ENCODE measurements at regions not wholly inside any gene's neighbourhood (a gene's known extent, or its start where the extent isn't known, plus 50 kb on each side); places are given as distances from the start of the nearest gene placed in this dataset.

DNA sequence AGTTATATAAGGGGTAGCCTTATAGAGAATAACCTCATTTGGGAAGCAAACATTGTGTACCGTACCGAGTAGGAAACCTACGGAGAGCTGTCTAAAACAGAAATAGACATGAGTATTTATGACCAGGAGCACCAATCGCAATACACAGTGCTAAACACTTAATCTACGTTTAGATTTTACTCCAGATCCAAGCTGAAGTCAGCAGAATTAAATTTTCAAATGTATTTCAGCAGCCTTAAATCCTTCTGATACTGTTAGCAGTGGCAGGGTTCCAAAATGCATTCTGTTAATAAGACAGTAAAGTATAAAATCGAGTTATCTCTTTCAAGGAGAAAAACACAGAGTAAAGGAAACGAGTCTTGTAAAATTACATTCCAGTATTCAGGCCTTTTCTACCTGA is 118.1 kb upstream of the ZNF521 start:
- DNase-seq: no peak

DNA sequence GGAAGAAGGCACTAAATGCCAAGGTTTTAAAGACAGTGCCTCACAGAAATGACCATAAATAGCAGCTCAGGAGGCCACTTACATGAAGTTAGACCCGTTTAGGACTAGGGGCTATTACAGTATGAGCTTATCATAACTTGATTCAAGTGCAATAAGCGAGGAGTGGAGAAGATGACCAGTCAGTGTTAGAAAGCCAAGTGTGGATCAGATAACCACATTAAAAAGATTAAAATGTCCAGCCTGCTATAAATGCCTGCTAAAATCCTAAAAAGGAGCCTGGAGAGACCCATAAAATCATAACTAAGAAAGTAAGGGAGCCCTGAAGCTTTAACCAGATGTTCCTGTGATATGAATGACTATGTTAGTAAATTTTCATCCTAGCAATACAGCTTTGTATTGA is 117.5 kb upstream of the ZNF521 start:
- no peak for DNase-seq

DNA sequence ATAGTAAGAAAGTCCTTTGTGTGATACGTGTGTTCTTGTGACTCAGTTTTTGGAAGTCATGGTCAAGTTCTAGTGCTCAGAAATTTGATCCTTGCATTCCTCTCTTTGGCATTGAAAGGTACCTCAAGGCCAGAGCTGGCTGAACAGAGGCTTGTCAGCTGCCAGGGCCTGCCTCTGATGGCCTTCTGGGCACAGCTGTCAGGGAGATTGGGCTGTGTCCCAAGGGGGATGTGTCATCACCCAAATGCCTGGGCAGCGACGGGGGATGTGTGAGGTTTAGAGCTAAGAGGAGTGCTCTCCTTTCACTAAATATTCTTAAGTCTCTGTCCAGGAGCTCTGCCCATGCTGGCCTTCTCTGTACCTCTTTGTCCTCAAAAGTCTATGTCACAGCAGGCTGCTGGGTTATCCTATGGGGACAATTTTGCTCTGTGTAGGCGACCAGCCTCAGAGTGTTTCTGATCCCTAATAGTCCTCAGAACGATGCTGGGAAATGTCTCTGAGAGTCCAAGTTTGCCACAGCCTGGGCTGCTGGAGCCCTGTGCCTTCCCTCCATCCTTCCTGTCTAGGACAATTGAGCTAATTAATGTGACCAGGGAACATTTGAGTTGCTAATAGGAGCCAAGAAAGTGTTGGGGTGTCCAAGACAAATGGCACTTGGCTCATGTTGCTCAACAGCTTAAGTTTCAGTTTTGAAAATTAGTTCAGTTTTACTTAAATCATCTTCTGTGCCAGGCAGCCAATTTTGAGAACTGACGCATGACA is 115.4 kb upstream of the ZNF521 start:
- no peak for DNase-seq

DNA sequence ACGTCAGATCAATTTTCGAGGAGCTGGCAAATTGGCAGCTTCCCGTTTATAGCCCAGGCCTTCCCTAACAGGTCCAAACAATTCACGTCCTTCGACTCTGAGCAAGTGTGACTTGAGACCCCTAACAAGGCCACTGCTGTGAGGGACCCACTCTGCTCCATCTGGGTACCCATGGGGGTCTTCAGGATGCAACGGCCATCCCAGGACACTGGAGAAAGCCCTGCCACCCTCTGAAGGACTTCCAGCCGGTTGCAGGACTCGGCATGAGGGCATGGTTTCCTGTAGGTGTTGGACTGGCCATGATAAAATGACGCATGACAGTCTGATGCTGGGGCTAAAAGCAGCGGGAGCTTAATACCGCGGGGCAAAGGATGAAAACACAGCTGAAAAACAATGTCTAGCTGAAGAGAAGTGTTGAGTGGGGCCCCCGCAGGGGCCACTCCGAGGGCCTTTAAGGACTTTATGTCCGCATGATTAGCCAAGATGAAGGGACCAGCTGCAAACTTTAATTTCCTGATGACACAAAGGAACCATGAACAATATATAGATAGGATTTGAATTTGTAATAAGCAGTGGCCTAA is 113.3 kb upstream of the ZNF521 start:
- no peak for DNase-seq

DNA sequence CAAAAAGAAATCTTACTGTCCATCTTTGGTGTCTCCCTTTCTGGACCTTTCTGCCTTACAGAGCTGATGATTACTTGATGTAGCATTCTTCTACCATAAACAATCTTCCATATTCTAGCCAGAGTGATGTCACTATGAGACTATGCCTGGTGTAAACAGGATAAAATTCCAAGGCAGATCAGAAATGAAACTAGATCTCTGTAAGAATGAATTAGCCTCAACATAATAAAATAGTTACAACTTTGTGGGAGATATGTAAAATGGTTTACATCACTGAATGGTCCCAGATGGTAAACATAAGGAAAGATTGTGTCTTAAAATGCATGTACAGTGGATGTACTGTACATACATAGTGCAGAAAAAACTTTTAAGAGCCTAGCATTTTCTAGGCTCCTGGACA is 112.3 kb upstream of the ZNF521 start:
- no peak for DNase-seq

DNA sequence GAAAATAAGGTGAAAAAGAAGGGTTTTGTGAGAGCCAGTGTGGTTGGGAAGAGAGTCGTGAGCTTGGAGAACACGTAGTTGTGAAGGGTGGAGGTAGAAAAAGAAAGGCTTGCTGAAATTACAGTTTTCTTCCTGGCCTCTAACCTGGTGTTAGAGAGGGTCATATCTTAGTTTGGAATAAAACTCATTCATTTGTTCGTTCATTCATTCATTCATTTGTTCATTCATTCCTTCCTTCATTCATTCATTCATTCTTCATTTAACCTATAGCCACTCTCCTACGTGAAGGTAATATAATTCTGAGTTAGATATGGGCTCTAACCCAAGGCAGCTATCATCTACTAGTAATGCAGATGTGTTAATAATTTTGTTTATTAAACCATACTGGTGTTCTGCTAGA is 111.8 kb upstream of the ZNF521 start:
- DNase-seq: no peak

DNA sequence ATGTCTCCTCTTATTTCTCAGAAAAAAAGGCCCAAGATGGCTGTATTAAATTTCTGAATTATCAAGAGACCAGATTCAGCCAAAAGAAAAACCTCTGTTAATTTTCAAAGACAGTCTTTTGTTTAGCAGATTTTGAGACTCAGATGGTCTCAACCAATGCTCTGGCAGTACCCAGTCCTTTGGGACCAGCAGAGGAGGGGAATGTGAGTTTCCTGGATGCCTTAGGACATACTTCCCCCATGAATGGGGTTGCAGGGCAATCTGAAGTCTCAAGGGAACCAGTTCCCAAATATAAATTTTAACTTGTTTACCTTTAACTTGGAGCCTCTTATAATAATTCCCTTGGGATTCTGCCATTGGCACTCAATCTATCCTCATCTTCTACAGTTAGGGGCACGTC is 107.8 kb upstream of the ZNF521 start:
- no peak for DNase-seq

DNA sequence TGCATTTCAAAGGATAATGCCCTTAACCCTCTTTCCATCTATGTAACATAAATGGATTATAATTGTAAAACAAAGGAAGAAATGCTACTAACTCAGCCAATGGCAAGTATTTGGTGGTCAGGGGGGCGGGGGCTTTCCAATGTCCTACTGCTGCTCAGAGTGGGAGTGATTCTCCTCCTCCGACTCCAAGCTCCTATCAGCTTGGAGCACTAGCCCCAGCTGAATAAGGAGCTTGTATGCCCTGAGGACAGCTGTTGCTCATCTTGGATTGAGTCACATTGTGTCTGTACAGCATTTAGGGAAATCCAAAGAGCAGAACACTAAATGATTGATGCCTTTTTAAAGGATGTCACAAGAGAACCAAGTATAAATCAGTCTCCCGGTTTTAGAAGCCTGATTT is 105.6 kb upstream of the ZNF521 start:
- no peak for DNase-seq

DNA sequence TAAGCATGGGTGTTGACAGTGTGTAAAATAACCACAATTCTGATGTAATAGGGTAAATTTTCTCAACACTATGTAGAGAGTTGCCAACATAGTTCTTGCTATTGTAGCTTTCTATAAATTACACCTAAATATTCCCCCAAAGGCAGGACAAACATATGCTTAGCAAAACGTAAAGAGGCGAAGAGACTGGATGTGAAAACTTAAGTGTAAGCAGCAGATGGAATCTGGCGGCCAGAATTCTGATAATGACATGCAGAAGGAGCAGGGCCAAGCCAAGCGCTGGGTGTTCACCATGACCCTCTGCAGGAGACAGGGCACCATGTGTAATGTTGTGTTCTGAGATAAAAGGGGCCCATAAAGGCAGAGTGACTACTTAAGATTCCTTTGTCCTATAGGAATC is 105.2 kb upstream of the ZNF521 start:
- DNase-seq: no peak

DNA sequence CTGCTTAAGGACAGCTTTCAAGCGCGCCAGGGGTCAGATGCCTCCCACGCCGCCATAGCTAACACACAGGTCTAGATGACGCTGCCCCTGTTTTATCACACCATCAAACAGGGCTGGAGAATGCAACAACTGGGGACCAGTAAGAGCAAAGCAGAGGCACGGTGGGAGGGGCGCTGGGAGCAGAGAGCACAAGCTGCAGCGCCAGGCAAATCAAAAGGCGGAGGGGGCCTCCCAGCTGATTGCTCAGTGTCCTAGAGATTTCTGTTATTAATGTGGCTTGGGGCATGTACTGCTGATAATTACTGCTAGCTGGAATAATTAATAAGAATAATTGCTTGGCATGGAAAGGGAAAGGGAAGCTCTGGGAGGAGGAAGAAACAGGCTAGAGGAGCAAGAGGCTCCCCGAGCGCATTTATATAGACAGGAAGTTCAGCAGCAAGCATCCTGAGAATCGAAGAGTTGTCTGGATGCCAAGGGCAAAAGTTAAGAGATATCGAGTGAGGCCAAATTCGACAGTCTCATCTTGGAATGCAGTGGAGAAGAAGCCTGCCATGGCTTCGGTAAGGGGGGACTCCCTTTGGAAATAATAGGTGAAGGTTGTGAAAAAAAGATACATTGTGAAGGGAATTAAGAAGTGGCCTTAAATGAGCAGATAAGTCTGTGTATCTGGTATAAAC is 104.5 kb upstream of the ZNF521 start:
- DNase-seq: no peak

DNA sequence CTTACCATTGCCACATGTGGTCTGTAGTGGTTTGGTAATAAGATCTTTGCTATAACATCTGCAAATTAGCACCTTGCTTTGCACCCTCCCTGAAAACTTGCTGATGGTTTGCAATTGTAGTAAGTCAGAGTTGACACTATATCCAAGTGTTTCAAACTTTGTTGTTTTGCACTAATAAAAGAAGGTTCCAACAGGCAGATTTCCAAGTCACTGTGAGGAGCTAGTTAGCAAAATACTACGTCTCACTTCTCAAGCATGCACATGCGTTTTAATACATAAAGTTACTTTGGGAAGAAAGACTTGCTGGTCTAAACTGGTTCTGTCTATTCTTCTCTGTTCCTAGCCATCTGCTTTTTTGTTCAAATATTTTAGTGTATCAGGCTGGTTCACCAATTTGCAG is 103.7 kb upstream of the ZNF521 start:
- DNase-seq: no peak

DNA sequence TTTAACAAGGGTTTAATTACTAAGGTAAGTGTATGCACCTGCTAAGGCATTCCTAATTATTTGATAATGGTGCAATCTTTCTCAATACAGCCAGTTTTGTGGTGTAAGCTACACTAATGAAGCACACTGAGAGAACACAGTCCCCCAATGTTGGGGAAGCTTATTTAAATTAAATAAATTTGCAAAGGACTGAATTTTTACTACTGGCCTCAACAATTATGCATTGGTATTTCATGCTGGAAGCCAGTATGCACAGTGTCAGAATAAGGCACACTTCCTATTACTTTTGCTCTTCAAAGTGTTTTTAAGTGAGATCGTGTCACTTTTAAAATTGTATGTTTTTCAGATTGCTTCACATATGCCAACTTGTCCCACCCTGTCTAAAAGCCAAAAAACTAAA is 103.2 kb upstream of the ZNF521 start:
- no peak for DNase-seq

DNA sequence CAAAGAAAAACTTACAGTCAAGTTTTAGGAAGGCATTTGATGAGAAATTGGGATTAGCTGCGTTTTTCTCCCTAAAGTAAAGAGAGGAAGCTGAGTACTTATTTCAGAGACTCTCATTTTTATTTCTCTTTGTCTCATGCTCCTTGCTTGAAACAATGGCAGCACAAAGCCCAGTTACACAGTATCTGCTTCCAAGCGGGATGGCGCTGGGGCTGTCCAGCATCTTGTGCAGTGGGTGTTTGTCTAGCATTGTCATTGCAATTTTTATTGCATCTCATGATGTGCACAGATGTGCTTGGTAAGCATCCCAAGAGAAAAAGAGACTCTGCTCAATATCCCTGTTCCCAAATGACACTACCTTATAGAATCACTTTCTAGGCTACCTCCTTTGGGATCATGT is 102.8 kb upstream of the ZNF521 start:
- no peak for DNase-seq

DNA sequence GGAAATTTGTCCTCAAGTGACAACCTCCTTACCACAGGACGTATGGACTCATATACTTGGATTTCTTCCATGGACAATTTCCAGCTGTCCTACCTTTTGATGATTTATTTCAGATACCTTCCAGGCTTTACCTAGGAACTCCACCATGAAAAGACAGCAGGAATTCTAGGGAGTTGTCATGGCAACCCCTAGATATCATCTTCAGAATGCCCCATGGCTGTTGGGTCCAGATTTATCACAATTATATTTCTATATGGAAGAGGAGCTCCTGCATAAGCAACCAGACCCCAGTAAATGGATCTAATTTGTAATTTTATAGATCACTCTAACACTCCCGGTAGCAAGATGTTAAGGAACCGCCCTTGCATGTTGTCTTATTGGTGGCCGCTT is 102.3 kb upstream of the ZNF521 start:
- DNase-seq: no peak

DNA sequence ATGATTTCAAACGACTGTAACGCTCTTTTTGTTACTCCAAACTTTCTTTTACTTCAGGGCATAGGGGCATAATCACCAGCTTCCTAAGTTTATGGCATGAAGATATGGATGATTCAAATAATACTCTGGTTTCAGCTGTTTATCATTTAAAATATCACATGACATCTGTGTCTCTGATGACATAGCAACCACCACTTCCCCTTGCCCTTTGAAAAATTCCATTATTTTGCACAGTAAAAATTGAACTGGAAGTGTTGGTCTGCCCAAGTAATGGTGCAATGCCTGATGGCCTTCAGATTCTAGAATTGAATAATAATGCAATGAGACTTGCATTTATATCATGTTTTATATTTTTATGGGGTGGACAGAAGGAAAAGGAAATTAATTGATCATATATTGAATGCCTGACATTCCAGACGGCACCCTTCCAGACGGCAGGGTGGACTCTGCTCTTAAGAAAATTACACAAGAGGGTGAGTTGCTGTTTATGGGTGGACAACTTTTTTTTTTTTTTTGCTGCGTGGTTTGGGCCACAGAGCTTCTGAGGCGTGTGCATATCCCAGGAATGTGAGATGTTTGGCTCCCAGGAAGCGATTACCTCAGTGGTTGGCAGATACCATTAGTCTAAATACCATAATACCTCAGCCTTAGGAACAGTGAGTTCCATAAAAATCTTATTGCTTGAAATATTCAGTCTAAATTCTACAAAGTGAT is 101.7 kb upstream of the ZNF521 start:
- DNase-seq: no peak

DNA sequence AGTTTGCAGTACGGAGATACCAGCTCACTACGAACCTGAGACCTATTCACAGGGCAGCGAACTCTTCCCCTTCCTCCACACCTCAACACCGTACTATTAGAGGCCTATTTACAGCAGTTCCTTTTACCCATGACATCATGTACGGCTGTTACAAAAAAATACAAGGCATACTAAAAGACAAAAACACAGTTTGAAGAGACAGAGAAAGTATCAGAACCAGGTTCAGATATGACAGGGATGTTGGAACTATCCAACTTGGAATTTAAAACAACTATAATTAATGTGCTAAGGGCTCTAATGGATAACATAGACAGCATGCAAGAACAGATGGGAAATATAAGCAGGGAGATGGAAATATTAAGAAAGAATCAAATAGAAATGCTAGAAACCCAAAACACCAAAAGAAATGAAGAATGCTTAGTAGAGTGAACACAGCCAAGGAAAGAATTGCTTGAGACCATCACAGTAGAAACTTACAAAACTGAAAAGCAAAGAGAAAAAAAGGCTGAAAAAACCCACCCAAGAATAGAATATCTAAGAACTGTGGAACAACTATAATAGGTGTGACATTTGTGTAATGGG is 99.2 kb upstream of the ZNF521 start:
- DNase-seq: no peak

DNA sequence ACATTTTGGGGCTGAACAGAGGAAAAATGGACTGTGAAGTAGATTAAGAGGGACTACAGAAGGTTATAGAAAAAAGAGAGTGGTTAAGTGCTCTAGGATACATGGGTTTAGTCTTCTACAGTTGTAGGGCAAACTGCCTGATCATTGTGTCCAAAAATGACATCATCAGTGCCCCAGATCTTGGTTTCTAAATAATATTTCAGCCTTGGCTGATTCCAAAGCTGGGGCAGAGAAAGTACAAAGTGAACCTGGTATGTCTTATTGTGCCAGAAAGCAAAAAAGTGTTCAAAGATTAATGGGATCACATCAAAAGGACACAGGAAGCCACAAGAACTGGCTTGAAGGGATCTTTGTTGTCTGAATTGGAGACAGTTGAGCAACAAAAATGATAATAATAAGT is 97.1 kb upstream of the ZNF521 start:
- DNase-seq: no peak

DNA sequence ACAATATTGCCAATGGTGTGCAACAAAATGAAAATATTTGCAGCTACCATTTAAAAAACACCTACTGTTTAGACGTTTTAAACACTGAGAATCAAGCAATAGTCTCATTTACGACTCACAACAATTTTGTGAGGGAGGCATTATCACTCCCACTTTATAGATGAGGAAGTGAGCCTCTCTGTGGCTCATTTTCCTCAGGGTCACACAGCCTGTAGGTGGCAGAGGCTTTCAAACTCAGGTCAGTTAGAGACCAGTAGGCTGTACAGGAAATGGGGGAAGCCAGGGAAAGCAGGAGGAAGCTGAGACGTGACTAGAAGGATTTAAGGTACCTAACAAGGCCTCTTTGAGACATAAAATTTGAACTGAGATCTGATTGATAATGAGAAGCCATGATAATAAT is 95.0 kb upstream of the ZNF521 start:
- no peak for DNase-seq

DNA sequence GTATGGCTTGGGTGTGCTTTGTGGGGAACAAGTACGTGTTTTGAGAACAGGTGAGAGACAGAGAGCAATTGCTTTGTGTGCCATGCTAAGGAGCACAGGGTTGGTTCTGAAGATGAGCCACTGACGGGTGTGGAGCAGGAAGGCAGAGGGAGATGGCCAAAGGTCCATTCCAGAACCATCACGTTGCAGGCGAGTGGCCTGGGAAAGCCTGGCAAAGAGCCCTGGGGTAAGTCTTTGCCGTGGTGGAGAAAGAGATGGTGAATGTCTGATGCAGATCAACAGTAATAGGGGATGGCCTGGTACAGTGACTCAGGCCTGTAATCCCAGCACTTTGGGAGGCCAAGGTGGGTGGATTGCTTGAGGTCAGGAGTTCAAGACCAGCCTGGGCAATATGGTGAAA is 93.5 kb upstream of the ZNF521 start:
- no peak for DNase-seq

DNA sequence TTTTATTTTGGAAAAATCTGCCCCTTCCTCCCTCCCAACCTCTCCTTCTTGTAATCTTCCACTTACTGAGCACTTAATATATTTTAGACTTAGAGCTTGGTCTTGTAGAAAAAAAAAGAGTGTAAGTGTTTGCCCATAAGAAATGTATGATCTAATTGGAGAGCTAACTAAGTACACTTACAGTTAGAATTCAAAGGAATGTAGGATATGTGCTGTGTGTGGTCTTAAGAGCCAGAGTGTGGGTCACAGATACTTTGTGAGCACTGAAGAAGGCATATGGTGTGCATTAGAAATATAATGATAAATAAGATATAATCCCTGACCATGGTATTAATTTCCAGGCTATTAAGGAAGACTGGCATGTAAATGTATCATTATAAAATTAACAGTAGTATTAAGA is 91.8 kb upstream of the ZNF521 start:
- DNase-seq: no peak

DNA sequence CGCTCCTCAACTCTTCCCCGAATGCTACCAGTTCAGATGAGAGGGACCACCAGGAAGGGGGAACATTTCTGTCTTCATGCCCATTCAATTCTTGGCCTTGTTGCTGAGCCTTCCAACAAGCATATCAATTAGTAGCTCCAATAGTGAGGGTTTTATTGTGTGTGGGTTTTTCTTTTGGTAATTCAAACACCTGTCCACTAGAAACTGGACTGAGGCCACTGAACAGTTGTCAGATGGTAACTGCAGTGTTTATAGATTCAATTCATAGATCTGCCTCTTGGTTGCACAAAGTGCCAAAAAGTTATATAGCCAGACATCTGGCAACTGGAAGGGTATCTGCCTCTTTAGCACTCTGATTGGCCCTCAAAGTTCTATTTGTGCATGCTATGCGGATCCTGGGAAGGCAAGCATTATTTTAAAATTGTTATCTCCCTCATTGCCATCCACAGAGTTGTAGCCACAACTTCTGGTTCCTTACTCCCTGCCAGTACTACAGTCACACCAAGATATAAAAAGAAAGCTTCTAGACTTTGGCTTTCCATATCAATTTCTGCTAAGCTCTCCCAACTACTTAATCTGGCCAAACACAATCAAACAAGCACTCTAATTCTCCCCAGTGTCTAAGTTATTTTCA is 83.3 kb upstream of the ZNF521 start:
- DNase-seq: no peak

DNA sequence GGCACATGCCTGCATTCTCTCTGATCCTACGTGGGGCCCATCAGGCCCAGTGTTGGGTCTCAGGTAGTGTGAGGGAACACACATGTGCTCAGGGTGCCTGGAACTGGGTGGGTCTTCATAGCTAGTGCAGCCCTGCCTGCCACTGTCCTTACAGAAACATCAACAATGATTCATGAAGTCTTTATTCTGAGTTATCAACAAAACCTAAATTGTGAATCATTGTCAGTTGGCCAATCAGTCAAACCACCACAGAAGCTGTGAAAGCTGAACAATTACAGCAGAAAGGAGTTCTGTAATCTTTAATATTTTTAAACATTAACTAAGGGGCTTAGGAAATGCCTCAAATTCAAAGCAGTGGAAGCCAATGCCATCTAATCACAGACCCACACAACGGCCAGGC is 82.8 kb upstream of the ZNF521 start:
- DNase-seq: no peak

DNA sequence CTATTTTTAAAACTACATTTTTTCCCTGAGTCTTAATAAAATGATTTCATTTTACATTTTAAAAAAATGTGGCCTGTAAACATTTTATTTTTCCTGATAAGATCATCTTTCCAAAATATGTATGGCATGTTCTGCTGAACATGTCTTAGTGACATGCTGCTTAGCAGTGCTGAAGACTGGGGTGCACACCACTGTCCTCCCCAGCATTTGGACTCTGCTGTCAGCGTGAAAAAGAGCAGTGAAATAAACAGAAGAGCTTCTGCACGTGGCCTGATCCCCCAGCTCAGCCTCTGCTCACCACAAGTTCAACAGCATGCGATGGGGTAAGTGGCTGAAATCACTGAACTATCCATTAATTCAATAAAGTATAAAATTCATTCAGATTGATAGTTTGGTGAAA is 81.6 kb upstream of the ZNF521 start:
- DNase-seq: no peak

All from 8988T (cell line).